OCI-LY3 (cell line): ENCODE measurements at regions not wholly inside any gene's neighbourhood (a gene's known extent, or its start where the extent isn't known, plus 50 kb on each side); places are given as distances from the start of the nearest gene placed in this dataset.

Source experiments
- CTCF ChIP-seq: fragments of 200-600, 300-600 bp; sonication (generic); IDR thresholded peaks from 2 replicates; pipeline ENCODE4 v1.5.1; 2014; ENCODE audit warnings: antibody characterized with exemption, low read length, low read depth
- EZH2phosphoT487 ChIP-seq: fragments of 200-600 bp; shearing (Covaris generic); IDR thresholded peaks from 2 replicates; pipeline ENCODE4 v1.6.1; 2018; ENCODE audit warnings: antibody characterized with exemption, mixed run types, low read depth

DNA sequence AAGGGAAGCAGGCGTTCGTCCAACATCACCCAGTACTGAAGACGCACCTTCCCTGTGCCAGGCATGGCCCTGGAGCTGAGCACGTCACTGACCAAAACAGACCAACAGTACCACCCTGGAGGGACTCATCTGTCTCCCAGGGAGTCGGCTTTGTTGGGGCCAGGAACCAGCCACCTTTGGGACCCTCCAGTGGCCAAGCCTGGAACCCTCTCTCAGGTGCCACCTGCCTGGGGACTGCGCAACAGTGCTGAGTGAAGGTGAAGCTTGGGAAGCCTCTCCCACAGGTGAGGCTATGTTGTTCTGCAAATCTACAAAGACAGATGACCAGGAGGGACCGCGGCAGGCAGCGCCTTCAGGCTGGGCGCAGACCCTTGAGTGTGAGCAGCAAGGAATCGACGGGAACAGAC, 91.4 kb upstream of the OTOS start:
- TF ChIP-seq CTCF (no peak), EZH2phosphoT487 (no peak)
